Activated CD8-positive, alpha-beta memory T cell treated with anti-CD3 and anti-CD28 coated beads for 1 hour (primary cell): ENCODE measurements at regions not wholly inside any gene's neighbourhood (a gene's known extent, or its start where the extent isn't known, plus 50 kb on each side); places are given as distances from the start of the nearest gene placed in this dataset.

Source experiments
- DNase-seq, 2 donors: peaks; one replicate each; pipeline ENCODE4 v3.0.0-alpha.2; 2020; ENCODE audit warnings: low read depth in 1 of 2; ENCODE audit errors: extremely low read depth in 1 of 2

DNA sequence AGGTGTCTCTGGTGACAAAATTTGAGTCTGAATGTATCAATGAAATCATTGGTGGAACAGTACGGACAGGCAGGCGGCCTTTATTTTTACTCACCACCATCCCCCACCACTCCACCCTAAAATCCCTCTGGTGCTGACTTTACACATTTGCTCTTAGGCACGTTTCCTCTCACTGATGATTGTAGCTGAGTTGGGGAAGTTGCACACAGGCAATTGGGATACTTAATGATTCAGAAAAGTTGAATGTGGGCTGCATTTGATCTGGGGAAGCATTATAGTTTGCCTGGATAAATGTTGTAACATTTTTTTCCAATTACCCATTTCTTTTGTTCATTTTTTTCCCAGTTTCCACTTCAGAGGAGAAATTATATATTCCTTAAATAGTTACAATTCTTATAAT is 658.4 kb downstream of the TLR4 start:
- no peak for DNase-seq

DNA sequence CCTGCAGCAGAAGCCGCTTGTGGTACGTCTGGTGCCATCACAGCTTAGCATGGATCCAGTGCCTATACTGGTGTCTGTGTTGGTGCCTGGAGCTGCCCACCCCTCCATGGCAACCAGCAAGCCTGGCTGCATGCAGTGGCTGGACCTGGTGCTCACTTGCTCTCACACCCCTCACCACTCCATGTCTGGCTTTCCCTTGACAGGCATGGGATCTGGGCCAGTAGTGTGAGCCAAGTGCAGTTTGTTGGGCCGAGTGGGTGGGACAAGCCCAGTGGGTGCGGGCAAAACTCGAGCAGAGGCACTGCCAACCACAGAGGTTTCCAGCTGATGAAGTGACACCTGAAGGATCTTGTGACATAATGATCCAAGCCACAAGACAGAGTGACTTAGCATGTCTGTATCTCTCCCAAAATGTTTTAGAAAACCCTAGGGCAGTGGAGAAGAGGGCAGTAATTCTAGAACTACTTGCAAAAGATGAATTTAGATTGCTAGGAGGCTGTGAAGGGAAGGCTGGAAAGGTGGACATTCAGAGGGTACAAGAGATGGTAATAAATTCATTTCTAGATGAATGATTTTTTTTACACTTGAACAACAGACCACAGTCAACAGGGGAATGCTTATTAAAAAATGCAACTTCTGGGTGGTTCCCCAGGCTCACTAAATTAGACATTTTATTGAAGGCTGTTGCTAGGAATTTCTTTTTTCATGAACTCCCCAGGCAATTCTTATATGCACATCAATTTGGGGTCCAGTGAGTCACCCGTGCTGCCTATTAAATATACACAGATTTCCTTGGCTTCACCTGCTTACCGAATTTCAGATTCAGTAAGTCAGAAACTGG is 660.3 kb downstream of the TLR4 start:
- no peak for DNase-seq

DNA sequence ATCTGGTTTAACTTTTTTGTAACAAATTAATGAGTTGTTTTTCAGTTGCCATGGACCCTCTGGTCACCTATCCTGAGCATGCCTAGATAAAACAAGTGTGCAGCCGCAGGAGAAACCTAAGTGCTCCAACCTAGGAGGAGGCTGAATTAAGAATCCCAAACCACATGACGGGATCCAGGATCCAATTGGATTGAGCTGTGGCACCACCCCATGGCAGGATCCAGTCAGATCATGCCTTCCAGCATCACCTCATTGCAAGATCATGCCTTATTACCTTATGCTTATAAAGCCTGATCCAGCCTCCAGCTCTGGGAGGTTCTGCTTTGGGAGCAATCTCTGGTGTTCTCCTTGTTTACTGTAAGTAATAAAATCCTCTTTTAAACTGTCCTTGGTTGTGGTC is 662.0 kb downstream of the TLR4 start:
- no peak for DNase-seq

DNA sequence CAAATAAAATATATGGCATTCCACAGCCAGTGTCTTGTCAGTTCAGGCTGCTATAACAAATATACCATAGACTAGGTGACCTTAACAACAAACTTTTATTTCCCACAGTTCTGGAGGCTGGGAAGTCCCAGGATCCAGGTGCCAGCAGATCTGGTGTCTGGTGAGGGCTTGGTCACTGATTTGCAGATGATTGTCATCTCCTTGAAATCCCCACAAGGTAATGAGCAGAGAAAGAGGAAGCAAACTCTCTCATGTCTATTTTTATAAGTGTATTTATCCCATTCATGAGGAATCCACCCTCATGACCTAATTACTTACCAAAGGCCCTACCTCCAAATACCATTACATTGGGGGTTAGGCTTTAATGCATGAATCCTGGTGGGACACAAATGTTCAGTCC is 663.2 kb downstream of the TLR4 start:
- DNase-seq, result no peak

DNA sequence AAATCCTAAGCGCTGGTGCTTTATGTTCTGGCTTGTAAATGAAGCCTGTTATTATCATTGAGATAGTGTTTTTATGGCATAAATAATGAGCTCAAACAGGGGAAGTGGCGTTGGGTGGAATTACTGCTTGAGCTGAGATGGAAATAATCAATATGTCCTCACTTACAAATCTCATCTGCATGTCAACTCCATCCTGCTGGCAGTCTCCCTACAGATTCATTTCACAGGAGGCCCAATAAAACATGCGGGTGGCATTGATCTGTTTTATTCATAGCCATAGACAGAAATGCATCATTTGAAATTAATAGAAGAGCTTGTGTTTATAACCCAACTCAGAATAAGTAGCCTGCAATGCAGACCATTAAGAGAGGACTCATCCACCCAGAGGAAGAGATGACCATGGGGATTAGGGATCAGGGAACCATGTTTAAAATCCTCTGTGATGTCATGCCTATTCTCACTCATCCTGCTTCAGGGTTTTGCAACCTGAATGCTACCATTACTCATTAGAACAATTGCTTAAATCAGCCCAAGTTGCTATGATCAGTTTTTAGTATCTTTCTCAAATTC is 680.4 kb downstream of the TLR4 start:
- DNase-seq, result no peak

DNA sequence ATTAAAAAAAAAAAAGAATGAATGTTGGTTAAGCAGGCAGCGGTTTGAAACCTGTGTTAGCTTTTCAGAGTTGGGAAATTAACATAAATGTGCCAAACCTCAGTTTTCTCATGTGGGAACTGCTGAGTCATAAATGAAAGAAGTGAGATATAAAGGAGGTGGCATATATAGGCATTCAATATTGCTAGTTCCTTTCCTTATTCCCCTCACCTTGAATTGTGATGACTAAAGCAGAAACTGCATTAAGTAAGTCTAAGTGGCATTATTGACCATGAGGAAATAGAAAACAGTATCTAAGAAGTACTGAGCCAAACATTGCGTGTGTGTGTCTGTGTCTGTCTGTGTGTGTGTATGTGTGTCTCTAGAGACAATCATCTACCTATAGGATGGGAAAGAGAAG is 691.2 kb downstream of the TLR4 start:
- DNase-seq, result no peak

DNA sequence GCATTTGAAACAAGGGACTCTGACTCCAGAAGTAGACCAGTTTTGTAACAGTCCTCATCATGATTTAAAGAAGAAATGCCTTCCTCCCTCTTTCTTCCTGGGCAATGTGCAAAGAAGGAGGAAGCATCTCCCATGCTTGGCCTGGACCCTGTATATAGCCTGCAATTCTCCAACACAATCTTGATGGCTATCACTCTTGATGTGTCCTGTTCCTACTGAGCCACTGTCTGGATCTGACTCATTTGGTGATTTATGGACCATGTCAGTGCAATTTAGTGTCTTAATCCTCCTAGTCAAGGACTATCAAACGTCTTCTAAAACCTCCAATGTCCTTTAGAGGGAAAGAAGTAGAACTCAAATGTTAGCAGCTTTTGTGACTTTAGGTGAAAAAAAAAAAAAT is 697.3 kb downstream of the TLR4 start:
- DNase-seq, result no peak

DNA sequence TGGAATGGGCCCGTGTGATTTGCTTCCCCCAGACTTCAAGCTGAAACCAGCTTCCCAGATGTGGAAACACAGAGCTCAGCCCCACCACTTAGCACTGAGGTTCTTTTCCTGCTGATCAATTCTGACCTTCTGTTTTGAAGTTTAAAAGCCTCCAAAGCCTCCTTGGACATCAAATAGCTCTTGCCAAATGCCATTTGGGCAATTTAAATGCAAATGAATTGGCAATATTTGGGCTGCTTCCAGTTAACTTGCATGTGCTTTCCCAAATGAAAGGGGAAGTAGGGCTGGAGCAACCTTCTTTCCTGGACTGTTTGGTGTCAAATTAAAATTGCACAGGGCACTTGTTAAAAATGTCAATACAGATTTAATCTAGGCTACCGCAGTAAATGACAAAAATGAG is 710.5 kb downstream of the TLR4 start:
- DNase-seq, result no peak

DNA sequence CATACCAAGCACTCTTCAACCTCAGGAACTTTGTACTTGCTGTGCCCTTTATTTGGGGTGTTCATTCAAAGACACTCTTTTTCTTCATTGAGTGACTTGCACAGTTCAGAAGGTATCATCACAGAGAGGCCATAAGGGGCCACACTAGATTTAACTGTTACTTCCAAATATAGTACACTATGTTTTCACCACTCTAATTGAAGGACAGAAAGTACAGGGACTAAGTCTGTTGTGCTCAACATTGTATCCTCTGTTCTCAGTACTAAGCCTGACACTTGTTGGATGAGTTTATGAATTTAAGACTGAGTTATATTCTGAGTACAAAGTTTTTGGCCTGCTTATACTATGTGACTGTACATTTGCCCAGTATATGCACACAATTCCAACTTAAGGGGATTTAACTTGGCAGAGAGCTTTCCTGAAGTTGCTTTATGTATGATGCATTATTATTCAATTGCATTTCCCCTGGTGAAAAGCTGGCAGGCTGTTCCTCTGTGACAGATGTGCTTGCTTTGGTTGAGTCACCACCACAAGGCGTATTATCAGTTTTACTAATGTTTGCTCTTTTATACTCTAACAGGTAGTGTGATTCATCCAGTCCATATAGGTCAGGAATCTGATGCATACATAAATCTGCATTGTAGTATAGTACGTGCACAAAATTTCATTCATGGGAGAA is 714.8 kb downstream of the TLR4 start:
- no peak for DNase-seq

DNA sequence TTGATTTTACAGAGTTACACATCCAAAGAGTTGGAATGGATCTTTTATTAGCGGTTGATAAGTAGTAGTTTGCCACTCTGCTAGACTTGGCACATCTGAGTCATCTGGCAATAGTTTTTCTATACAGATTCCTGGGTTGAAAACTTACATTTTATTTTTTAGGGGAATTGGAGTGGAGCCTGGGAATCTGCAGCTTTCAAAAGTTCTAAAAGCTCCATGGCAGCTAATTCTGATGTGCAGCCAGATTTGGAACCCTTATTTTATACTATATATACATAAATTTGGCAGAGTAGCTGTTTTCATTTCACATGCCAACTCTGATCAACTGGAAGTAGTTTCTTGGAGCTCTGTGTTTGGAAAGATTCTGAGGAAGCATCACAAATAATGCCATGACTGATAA is 715.5 kb downstream of the TLR4 start:
- no peak for DNase-seq

DNA sequence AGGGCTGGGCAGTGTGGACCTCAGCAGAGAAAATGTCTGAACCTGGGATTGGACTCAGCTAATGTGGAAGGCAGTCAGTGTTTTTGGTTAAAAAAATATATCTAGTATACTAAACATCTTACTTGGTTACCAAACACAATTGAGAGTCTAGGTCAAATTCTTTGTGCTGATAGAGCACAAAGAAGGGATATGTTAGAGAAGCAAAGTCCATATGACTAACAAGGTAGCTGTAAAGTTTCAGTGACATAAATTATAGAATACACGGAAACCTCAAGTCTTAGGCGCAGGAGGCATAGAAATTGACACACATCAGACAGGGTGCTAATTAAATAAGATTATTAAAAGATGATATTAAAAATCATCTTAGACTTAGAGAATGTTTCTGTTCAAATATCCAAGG is 718.3 kb downstream of the TLR4 start:
- DNase-seq, result no peak

DNA sequence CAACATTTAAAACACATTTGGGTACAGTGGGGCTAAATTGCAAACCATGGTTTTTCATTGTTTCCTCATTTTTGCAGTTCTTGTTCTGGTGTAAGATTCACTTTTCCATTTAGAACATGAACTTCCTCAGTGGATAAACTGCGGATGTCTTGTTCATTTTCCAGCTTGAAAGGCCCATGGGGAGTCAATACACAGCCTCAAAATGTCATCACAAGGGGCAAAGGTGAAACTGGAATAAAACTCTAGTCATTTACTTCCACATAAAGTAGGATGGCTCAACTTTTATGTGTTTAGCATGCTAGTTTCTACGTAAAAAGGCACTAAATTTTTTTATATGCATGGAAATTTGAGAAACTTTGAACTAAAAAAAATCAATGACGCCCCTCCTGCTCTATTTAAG is 718.8 kb downstream of the TLR4 start:
- DNase-seq, result no peak

DNA sequence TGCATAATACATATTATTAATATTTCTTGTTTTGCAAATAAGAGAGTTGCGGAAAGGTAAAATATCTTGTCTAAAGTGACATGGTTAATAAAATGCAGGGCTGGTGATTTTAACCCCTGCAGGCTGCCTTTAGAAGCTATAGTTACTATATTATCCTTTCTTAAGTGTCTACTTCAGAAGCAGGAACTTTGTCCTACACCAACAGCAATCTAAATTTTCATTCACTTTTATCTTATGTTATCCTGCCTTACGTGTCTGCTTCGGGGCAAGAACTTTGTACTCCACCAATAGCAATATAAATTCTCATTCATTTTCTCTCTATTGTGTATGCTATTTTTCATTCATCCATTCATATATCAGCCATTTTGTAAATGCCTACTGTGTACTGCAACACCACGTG is 719.5 kb downstream of the TLR4 start:
- DNase-seq, result no peak

DNA sequence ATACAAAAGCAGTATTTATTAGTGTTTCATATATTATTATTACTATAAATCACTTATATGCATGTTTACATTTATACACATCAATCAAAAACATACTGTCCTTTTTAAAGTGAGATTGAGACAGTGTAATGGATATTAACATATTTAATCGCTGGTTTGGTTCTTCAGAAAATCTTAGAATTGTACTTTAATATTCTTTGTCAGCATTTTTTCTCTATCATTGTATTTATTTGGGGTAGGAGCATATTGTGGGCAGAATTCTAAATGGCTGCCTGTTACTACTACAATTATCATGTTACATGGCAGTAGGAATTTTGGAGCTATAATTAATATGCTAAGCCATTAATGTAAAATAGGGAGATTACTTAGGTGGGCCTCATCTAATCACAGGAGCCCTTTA is 722.6 kb downstream of the TLR4 start:
- DNase-seq, result no peak

DNA sequence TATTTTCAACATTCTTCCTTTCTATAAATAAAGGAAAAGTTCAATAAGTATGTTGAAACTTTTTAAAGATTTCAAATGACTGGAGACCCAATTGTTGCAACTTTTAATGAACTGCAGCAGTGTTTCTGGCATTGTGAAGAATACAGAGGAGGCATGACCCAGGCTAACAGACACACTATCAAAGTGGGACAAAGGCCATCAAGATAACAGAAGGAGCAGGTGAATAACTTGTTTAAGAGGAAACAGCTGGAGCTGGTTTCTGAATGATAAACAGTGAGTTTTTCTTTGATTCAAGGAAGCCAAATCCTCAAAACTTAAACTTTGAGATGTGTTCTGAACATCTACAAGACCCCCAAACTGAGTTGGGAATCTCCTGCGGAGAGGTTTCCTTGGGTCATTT is 734.6 kb downstream of the TLR4 start:
- DNase-seq, result no peak

DNA sequence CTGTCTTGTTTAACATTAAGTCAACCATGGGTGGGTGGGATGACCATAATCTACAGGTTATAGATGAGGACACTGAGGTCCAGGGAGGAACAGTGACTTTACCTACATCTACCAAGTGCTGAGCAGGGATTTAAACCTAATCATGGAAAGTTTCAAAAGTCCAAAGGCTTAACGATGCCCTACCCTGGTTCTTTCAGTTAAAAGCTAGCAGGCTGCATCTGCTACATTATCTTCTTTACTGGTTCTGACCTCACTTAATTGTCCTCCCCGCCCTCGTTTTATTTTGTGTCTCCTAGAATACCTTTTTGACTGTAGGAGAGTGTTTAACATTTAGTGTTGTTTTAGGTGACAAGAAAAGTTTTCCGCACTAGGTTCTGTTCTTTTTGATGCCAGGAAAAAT is 735.2 kb downstream of the TLR4 start:
- no peak for DNase-seq

DNA sequence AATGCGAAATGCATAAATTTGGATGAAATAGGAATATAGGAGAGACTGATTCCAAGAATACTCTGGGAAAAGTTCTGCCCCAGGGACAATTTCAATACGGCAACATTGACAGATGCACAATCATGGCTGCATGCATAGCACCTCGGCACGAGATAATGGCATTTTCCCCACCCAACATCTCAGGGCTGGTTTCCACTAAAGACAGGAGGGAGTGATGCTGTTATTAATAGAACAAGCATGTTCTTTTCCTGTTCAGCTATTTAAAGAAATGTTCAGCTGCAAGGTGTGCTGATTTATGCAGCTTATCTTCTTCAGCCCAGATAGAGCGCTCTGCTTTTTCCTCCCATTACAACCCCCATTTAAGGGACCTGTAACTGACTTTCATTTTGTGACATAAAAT is 740.2 kb downstream of the TLR4 start:
- DNase-seq, result no peak

DNA sequence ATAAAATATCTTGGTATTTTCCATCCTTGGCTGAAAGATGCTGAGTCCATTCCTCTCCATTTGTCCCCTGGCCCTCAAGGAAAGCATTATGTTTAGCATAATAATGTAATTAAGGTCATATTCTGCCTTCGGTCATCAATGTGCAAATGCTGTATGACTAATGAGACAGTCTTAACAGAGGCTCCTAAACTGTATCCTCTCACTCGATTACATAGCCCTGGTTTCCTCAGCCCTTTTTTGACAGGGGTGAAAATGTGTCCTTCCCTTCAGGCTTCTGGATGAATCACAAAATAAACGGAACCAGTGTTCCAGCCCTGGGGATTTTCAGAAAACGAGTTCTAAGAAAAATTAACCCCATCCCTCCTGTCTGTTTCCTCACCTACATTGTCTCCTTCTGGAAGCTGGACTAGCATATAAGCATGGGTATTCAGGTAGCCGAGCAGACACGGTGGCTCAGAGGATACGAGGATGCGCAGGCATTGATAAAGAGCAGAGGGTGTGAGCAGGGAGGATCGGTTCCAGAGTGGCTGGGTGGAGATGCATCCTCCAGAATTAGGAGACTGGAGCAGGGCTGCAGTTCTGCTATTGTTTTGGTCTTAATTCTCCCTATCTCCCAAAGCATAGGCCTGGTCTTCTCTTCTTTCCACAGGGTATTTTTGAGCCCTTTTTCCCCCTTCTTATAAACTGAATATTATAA is 742.9 kb downstream of the TLR4 start:
- DNase-seq, result no peak

DNA sequence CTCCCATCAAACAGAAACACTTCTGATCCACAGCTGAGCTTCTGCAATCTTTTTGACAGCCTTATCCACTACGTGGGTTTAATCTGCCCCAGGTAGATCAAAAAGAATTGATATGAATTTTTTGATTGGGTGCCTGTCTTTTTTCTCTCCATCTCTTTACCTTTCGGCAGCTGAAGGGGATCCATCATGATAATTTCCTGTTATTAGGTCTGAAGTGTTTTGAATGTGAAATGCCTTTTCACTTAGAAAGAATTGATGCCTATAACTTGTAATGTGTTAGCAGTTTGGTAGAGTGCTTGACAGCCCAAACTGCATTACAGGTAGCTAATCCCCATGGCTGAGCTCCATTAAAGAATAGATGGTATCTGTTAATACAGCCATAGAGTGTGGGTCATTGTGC is 745.4 kb downstream of the TLR4 start:
- DNase-seq, result no peak

DNA sequence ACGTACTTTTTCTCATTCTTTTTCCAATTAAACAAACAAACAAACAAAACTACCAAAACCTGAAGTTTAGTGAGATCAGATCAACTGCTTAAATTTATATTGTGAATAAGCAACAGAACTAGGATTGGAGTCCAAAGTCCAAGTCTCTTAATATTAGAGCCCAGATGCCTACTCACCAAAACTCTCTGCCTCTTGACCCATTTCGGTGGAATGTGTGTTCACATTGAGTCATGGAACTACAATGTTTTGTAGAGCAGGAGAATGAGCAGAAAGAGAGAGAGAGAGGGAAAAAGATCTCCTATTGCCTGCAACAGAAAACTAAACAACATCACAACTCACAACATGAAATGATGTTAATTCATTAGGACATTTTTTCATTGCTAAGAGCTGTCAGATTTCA is 751.1 kb downstream of the TLR4 start:
- DNase-seq, result no peak

DNA sequence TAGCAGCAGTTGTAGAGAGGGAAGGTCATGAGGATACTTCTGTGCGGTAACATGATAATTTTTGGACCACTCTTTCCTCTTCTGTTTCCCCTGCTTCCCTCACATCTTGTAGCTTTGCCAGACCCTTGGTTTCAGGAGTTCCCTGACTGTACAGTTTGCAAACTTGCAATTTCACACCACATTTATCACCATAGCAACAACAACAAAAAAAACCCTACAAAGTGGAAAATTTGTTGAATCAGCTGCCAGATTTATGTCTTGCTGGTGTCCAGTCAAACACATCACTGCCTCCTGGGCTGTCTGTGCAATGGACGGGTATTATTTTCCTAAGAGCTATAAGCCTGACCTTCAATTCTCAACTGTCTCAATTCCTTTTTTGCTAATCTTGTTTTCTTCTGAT is 751.6 kb downstream of the TLR4 start:
- DNase-seq, result no peak
